ENCODE measurements at regions not wholly inside any gene's neighbourhood (a gene's known extent, or its start where the extent isn't known, plus 50 kb on each side); places are given as distances from the start of the nearest gene placed in this dataset.

- TF ChIP-seq, protein P1, sequence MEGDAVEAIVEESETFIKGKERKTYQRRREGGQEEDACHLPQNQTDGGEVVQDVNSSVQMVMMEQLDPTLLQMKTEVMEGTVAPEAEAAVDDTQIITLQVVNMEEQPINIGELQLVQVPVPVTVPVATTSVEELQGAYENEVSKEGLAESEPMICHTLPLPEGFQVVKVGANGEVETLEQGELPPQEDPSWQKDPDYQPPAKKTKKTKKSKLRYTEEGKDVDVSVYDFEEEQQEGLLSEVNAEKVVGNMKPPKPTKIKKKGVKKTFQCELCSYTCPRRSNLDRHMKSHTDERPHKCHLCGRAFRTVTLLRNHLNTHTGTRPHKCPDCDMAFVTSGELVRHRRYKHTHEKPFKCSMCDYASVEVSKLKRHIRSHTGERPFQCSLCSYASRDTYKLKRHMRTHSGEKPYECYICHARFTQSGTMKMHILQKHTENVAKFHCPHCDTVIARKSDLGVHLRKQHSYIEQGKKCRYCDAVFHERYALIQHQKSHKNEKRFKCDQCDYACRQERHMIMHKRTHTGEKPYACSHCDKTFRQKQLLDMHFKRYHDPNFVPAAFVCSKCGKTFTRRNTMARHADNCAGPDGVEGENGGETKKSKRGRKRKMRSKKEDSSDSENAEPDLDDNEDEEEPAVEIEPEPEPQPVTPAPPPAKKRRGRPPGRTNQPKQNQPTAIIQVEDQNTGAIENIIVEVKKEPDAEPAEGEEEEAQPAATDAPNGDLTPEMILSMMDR (IDR thresholded peaks at IDR 0.05), result no peak
- no peak for TF ChIP-seq ZFX (IDR thresholded peaks at IDR 0.05; ENCODE audit: borderline replicate concordance)
Measured at GRCh38 chr5:1945606-1946005, 62.9 kb upstream of the IRX4 start.
